Activated T-helper 17 cell treated with anti-CD3 and anti-CD28 coated beads, Interleukin-2, amount 50 U/mL, for 72 hours (primary cell): ENCODE measurements at regions not wholly inside any gene's neighbourhood (a gene's known extent, or its start where the extent isn't known, plus 50 kb on each side); places are given as distances from the start of the nearest gene placed in this dataset.
A peak's percentile ranks its signal among the peaks of the same experiment; 100 is the strongest.

ENCODE experiments used
- ATAC-seq: fragments of 150-1000 bp; cut with Tn5 transposase; replicated peaks from 2 replicates; pipeline ENCODE4 v1.10.0; 2021; ENCODE audit warnings: mild to moderate bottlenecking, moderate library complexity
- H3K27ac Mint-ChIP-seq: one replicate; pipeline ENCODE4 v1.8.0; 2022; ENCODE audit warnings: mixed read lengths
- H3K27me3 Mint-ChIP-seq: one replicate; pipeline ENCODE4 v1.8.0; 2022; ENCODE audit warnings: mixed read lengths
- H3K36me3 Mint-ChIP-seq: one replicate; pipeline ENCODE4 v1.8.0; 2022; ENCODE audit warnings: low read depth, mild to moderate bottlenecking, mixed read lengths
- H3K4me1 Mint-ChIP-seq: one replicate; pipeline ENCODE4 v1.8.0; 2022; ENCODE audit warnings: mixed read lengths
- H3K4me3 Mint-ChIP-seq: one replicate; pipeline ENCODE4 v1.8.0; 2022; ENCODE audit warnings: mild to moderate bottlenecking, mixed read lengths
- H3K9me3 Mint-ChIP-seq: one replicate; pipeline ENCODE4 v1.8.0; 2022; ENCODE audit warnings: mixed read lengths

DNA sequence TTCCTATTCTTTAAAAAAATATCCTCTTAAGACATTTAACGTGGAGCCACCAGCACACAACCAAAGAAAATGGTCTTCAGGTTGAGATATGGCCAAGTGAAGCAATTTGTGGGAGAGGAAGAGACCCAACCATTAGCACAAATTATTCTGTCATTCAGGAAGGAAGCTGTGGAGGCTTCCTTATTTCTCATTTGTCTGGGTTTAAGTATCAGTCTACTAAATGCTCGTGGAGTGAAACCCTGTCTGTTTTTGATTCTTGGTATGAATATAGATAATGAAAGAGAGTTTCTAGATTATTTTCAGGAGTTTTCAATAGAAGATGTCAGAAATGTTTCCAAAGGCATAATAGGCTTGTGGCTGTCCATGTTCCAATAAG is 125.1 kb downstream of the GPR65 start:
- Mint-ChIP-seq H3K27ac (peak overlapping the region; percentile 71), H3K27me3 (peaks cover 4% of the 10 kb centered on the region), H3K9me3 (peaks cover 4% of the 10 kb centered on the region), H3K36me3 (no peaks in the 10 kb centered on the region), H3K4me1 (peaks cover 7% of the 10 kb centered on the region), H3K4me3 (peak overlapping the region; percentile 50)
- peak; percentile 67 for ATAC-seq
